Suppressor macrophage treated with lipopolysaccharide for 1 hour (primary cell): ENCODE measurements at regions not wholly inside any gene's neighbourhood (a gene's known extent, or its start where the extent isn't known, plus 50 kb on each side); places are given as distances from the start of the nearest gene placed in this dataset.

ENCODE experiments used
- DNase-seq, 3 donors: peaks; one replicate each; pipeline ENCODE4 v3.0.0-alpha.2; 2020 to 2022

- DNase-seq: no peak
Measured at GRCh38 chr6:105954148-105954547, 132.0 kb upstream of the PRDM1 start.

- peak in 1 of 3 donors; percentile 56 for DNase-seq
Measured at GRCh38 chr6:105952772-105953690, 133.1 kb upstream of the PRDM1 start.

- no peak for DNase-seq
Measured at GRCh38 chr6:105952326-105952725, 133.8 kb upstream of the PRDM1 start.

GRCh38 chr6:105951322-105951721, 134.8 kb upstream of the PRDM1 start:
- DNase-seq: no peak

- peak; percentile 62 to 80 (median 74) for DNase-seq
Measured at GRCh38 chr6:105949869-105950268, 136.3 kb upstream of the PRDM1 start.

GRCh38 chr6:105943514-105943913, 142.6 kb upstream of the PRDM1 start:
- no peak for DNase-seq

GRCh38 chr6:105941621-105942412, 144.3 kb upstream of the PRDM1 start:
- DNase-seq: peak; percentile 51 to 90 (median 74)

GRCh38 chr6:105940990-105941389, 145.1 kb upstream of the PRDM1 start:
- DNase-seq: no peak

- DNase-seq: no peak
Measured at GRCh38 chr6:105936972-105937371, 149.2 kb upstream of the PRDM1 start.

GRCh38 chr6:105935416-105935815, 150.7 kb upstream of the PRDM1 start:
- peak; percentile 43 to 81 (median 78) for DNase-seq

GRCh38 chr6:105934708-105935107, 151.4 kb upstream of the PRDM1 start:
- DNase-seq: peak in 2 of 3 donors; percentile 16 to 33

- DNase-seq: no peak
Measured at GRCh38 chr6:105932440-105932839, 153.7 kb upstream of the PRDM1 start.

- no peak for DNase-seq
Measured at GRCh38 chr6:105929626-105930025, 156.5 kb upstream of the PRDM1 start.

- no peak for DNase-seq
Measured at GRCh38 chr6:105926318-105926717, 159.8 kb upstream of the PRDM1 start.

- DNase-seq: peak; percentile 31 to 54 (median 52)
Measured at GRCh38 chr6:105925706-105926105, 160.4 kb upstream of the PRDM1 start.

GRCh38 chr6:105921781-105922180, 164.4 kb upstream of the PRDM1 start:
- no peak for DNase-seq

GRCh38 chr6:105920071-105920470, 166.1 kb upstream of the PRDM1 start:
- peak in 1 of 3 donors; percentile 42 for DNase-seq

- DNase-seq: no peak
Measured at GRCh38 chr6:105917038-105917695, 169.0 kb upstream of the PRDM1 start.

- peak in 1 of 3 donors; percentile 27 for DNase-seq
Measured at GRCh38 chr6:105911106-105911629, 175.0 kb upstream of the PRDM1 start.

- peak; percentile 45 to 71 (median 54) for DNase-seq
Measured at GRCh38 chr6:105909106-105909505, 177.0 kb upstream of the PRDM1 start.

- DNase-seq: no peak
Measured at GRCh38 chr6:105907991-105908390, 178.1 kb upstream of the PRDM1 start.

GRCh38 chr6:105907301-105907700, 178.8 kb upstream of the PRDM1 start:
- DNase-seq: peak in 2 of 3 donors; percentile 39 to 41
